Glomerular visceral epithelial cell (primary cell): ENCODE measurements at regions not wholly inside any gene's neighbourhood (a gene's known extent, or its start where the extent isn't known, plus 50 kb on each side); places are given as distances from the start of the nearest gene placed in this dataset.

Source experiments
- DNase-seq: peaks from one replicate; pipeline ENCODE4 v3.0.0-alpha.2; 2016; ENCODE audit errors: extremely low spot score

- no peak for DNase-seq
Measured at GRCh38 chr1:4270651-4271337, 370.7 kb upstream of the C1orf174 start.

- no peak for DNase-seq
Measured at GRCh38 chr1:4271338-4271998, 371.4 kb upstream of the C1orf174 start.

GRCh38 chr1:4272568-4272967, 372.5 kb upstream of the C1orf174 start:
- DNase-seq, result no peak

GRCh38 chr1:4273243-4273642, 373.2 kb upstream of the C1orf174 start:
- DNase-seq, result no peak

- no peak for DNase-seq
Measured at GRCh38 chr1:4273747-4274146, 373.7 kb upstream of the C1orf174 start.

GRCh38 chr1:4275083-4275482, 375.0 kb upstream of the C1orf174 start:
- DNase-seq, result no peak

- DNase-seq, result no peak
Measured at GRCh38 chr1:4276238-4276637, 376.2 kb upstream of the C1orf174 start.

GRCh38 chr1:4277598-4277997, 376.8 kb upstream of the AJAP1 start:
- no peak for DNase-seq

GRCh38 chr1:4284976-4285375, 369.4 kb upstream of the AJAP1 start:
- DNase-seq, result no peak

- DNase-seq, result no peak
Measured at GRCh38 chr1:4292861-4293260, 361.5 kb upstream of the AJAP1 start.

GRCh38 chr1:4298361-4299083, 355.9 kb upstream of the AJAP1 start:
- DNase-seq, result no peak

GRCh38 chr1:4301007-4301406, 353.4 kb upstream of the AJAP1 start:
- DNase-seq, result no peak

GRCh38 chr1:4303303-4303702, 351.1 kb upstream of the AJAP1 start:
- DNase-seq, result no peak

- DNase-seq, result no peak
Measured at GRCh38 chr1:4305526-4306301, 348.7 kb upstream of the AJAP1 start.

- DNase-seq, result no peak
Measured at GRCh38 chr1:4306559-4307467, 347.6 kb upstream of the AJAP1 start.

- DNase-seq, result no peak
Measured at GRCh38 chr1:4307468-4307845, 347.0 kb upstream of the AJAP1 start.

GRCh38 chr1:4307911-4308545, 346.4 kb upstream of the AJAP1 start:
- DNase-seq, result no peak

- DNase-seq, result no peak
Measured at GRCh38 chr1:4308806-4309205, 345.6 kb upstream of the AJAP1 start.

GRCh38 chr1:4309676-4310320, 344.6 kb upstream of the AJAP1 start:
- no peak for DNase-seq

- no peak for DNase-seq
Measured at GRCh38 chr1:4310396-4310923, 343.9 kb upstream of the AJAP1 start.
